ENCODE measurements at regions not wholly inside any gene's neighbourhood (a gene's known extent, or its start where the extent isn't known, plus 50 kb on each side); places are given as distances from the start of the nearest gene placed in this dataset.

DNA sequence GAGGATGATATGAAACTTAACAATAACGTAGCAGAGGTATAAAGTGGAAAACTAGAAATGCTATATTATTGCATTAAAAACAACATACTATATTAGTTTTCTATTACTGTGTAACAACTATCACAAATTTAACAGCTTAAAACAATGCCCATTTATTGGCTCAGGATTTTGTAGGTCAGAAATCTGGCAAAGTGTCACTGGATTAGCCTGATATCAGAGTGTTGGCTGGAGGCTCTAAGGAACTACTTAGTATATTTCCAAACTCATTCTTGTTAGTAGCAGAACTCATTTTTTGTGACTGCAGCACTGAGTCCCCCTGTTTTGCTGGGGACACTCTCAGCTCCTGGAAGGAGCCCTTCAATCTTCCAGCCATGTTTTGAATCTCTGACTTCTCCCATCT, 306.8 kb downstream of the ETV1 start:
- BruUV-seq (replicated peaks) = no TSS peak
- H3K27me3 ChIP-seq (replicated peaks; ENCODE audit: insufficient read depth, low read depth, low read length, poor library complexity) = no peaks in the 10 kb centered on the region
- TF ChIP-seq EZH2 (IDR thresholded peaks at IDR 0.05; ENCODE audit: borderline replicate concordance, low read depth, low read length, poor library complexity, severe bottlenecking) = no peak
- TF ChIP-seq, protein P1, sequence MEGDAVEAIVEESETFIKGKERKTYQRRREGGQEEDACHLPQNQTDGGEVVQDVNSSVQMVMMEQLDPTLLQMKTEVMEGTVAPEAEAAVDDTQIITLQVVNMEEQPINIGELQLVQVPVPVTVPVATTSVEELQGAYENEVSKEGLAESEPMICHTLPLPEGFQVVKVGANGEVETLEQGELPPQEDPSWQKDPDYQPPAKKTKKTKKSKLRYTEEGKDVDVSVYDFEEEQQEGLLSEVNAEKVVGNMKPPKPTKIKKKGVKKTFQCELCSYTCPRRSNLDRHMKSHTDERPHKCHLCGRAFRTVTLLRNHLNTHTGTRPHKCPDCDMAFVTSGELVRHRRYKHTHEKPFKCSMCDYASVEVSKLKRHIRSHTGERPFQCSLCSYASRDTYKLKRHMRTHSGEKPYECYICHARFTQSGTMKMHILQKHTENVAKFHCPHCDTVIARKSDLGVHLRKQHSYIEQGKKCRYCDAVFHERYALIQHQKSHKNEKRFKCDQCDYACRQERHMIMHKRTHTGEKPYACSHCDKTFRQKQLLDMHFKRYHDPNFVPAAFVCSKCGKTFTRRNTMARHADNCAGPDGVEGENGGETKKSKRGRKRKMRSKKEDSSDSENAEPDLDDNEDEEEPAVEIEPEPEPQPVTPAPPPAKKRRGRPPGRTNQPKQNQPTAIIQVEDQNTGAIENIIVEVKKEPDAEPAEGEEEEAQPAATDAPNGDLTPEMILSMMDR (conservative IDR thresholded peaks at IDR 0.05; ENCODE audit: low read depth, low read length) = no peak
- DNase-seq (ENCODE audit: low spot score) = no peak
- H3K9me3 ChIP-seq (ENCODE audit: low read depth, low read length, poor library complexity, severe bottlenecking) = no peaks in the 10 kb centered on the region
- H3K36me3 ChIP-seq (ENCODE audit: insufficient read depth, low read length, poor library complexity, severe bottlenecking) = no peaks in the 10 kb centered on the region
- H3K4me3 ChIP-seq (ENCODE audit: low read depth, low read length, poor library complexity, severe bottlenecking) = no peak overlapping the region
- POLR2A ChIA-PET (ENCODE audit: low non-redundant PET) = no interaction called here
- intact Hi-C loops (cut with micrococcal nuclease; ENCODE audit: unreplicated experiment) = no loop called here
- H3K4me1 ChIP-seq (ENCODE audit: insufficient read depth, low read length, poor library complexity, severe bottlenecking) = no peaks in the 10 kb centered on the region
- CTCF ChIA-PET = no interaction called here
- H3K27ac ChIP-seq (ENCODE audit: low read depth, low read length, poor library complexity, severe bottlenecking) = no peak overlapping the region

DNA sequence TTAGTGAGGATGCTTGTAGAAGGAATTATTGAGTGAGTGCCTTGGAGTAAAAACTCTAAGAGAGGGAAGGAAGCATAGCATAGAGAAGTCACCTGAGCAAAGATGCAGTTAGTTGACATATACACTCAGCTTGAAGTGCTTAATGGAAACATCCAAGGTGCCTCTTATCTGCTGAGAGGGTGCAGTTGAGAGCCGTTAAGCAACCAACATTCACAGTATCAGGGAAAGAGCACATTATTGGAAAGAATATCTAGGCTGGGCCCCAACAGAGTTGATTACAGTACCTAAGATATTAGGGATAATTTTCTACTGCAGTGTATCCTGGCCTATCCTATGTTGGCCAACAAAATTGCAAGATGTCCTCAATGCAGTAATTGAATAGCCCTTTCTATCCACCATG, 302.0 kb downstream of the ETV1 start:
- intact Hi-C loops (cut with micrococcal nuclease; ENCODE audit: unreplicated experiment) = no loop called here
- Histone ChIP-seq H3K4me3 (ENCODE audit: low read depth, low read length, poor library complexity, severe bottlenecking) (no peak overlapping the region), H3K9me3 (ENCODE audit: low read depth, low read length, poor library complexity, severe bottlenecking) (no peaks in the 10 kb centered on the region), H3K27ac (ENCODE audit: low read depth, low read length, poor library complexity, severe bottlenecking) (no peak overlapping the region), H3K27me3 (replicated peaks; ENCODE audit: insufficient read depth, low read depth, low read length, poor library complexity) (no peaks in the 10 kb centered on the region), H3K36me3 (ENCODE audit: insufficient read depth, low read length, poor library complexity, severe bottlenecking) (no peaks in the 10 kb centered on the region), H3K4me1 (ENCODE audit: insufficient read depth, low read length, poor library complexity, severe bottlenecking) (no peaks in the 10 kb centered on the region)
- no peak for TF ChIP-seq EZH2 (IDR thresholded peaks at IDR 0.05; ENCODE audit: borderline replicate concordance, low read depth, low read length, poor library complexity, severe bottlenecking)
- TF ChIP-seq, protein P1 (conservative IDR thresholded peaks at IDR 0.05; ENCODE audit: low read depth, low read length) = no peak
- CTCF ChIA-PET = no interaction called here
- BruUV-seq (replicated peaks) = no TSS peak
- POLR2A ChIA-PET (ENCODE audit: low non-redundant PET) = interaction anchor here (0.6 kb wide), 1 partner anchor 1170 kb away, joined by 3 read pairs; no protein-coding TSS in a partner anchor
- DNase-seq (ENCODE audit: low spot score) = no peak

DNA sequence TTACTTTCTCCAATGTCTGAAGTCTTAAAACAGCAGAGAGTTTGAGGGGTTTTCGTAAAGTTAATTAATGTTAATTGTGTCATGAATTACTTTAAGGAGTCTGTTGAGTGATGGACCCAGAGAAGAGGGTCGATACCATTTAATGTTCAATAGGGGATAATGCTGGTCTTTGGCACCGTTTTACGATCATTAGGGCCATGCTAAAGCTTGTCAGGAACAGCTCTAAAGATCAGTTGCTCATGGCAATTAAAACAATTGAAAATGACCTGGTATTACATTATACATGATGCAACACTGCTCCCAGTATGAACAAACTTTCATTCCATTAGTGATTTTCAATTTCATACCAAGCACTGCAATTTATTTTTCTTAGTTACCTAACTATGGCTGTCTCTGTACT, 296.9 kb downstream of the ETV1 start:
- BruUV-seq (replicated peaks) = no TSS peak
- ChIA-PET CTCF (no interaction called here), POLR2A (ENCODE audit: low non-redundant PET) (no interaction called here)
- Histone ChIP-seq H3K9me3 (ENCODE audit: low read depth, low read length, poor library complexity, severe bottlenecking) (no peaks in the 10 kb centered on the region), H3K4me3 (ENCODE audit: low read depth, low read length, poor library complexity, severe bottlenecking) (no peak overlapping the region), H3K27ac (ENCODE audit: low read depth, low read length, poor library complexity, severe bottlenecking) (no peak overlapping the region), H3K36me3 (ENCODE audit: insufficient read depth, low read length, poor library complexity, severe bottlenecking) (no peaks in the 10 kb centered on the region), H3K4me1 (ENCODE audit: insufficient read depth, low read length, poor library complexity, severe bottlenecking) (no peaks in the 10 kb centered on the region), H3K27me3 (replicated peaks; ENCODE audit: insufficient read depth, low read depth, low read length, poor library complexity) (no peaks in the 10 kb centered on the region)
- intact Hi-C loops (cut with micrococcal nuclease; ENCODE audit: unreplicated experiment) = no loop called here
- no peak for TF ChIP-seq EZH2 (IDR thresholded peaks at IDR 0.05; ENCODE audit: borderline replicate concordance, low read depth, low read length, poor library complexity, severe bottlenecking)
- TF ChIP-seq, protein P1 (conservative IDR thresholded peaks at IDR 0.05; ENCODE audit: low read depth, low read length) = no peak
- no peak for DNase-seq (ENCODE audit: low spot score)
